Caco-2 (cell line): ENCODE measurements at regions not wholly inside any gene's neighbourhood (a gene's known extent, or its start where the extent isn't known, plus 50 kb on each side); places are given as distances from the start of the nearest gene placed in this dataset.

ENCODE experiments used
- BruUV-seq: library from RNA; stranded (reverse); fragments of 400-500 nt; replicated peaks from 2 replicates; lab custom pipeline; 2021; lab: Mats Ljungman, UMichigan
- CTCF ChIA-PET: fragments of 300-600 bp; sonication (Branson Sonifier 250); formaldehyde crosslinking; loops from one replicate; lab custom pipeline; 2022; ENCODE audit warnings: antibody characterized with exemption; lab: Charles Lee
- POLR2A ChIA-PET: fragments of 300-600 bp; sonication (Branson Sonifier 250); formaldehyde crosslinking; loops from one replicate; lab custom pipeline; 2022; ENCODE audit warnings: antibody characterized with exemption; lab: Charles Lee
- DNase-seq, 2 experiments: peaks; one replicate each; pipeline versions ENCODE4 v3.0.0 to v3.0.0-alpha.2; 2020 to 2022
- H3K27me3 ChIP-seq: replicated peaks from 2 replicates; pipeline ENCODE4 v1.6.0; 2011; ENCODE audit warnings: low read length; ENCODE audit not compliant: control insufficient read depth, insufficient read depth
- H3K36me3 ChIP-seq: 2 replicates; pipeline ENCODE4 v1.5.1; 2011; ENCODE audit warnings: low read length; ENCODE audit not compliant: control insufficient read depth, insufficient read depth
- H3K4me1 ChIP-seq: fragments of 250-450 bp; sonication (Bioruptor Pico); 2 replicates; pipeline ENCODE4 v1.5.1; 2020; ENCODE audit warnings: mild to moderate bottlenecking
- H3K4me3 ChIP-seq: 2 replicates; pipeline ENCODE4 v1.5.1; 2011; ENCODE audit warnings: low read depth, mild to moderate bottlenecking, control low read depth, low read length
- H3K9me3 ChIP-seq: fragments of 250-450 bp; sonication (Bioruptor Pico); 2 replicates; pipeline ENCODE4 v1.5.1; 2020; ENCODE audit warnings: mild to moderate bottlenecking, moderate library complexity
- H3K27ac Mint-ChIP-seq: one replicate; pipeline ENCODE4 v1.8.0; 2022; ENCODE audit warnings: mixed read lengths; ENCODE audit not compliant: unreplicated experiment
- H3K27me3 Mint-ChIP-seq: one replicate; pipeline ENCODE4 v1.8.0; 2022; ENCODE audit warnings: mixed read lengths; ENCODE audit not compliant: insufficient read depth, unreplicated experiment
- H3K36me3 Mint-ChIP-seq: one replicate; pipeline ENCODE4 v1.8.0; 2022; ENCODE audit warnings: mild to moderate bottlenecking, mixed read lengths; ENCODE audit not compliant: insufficient read depth, unreplicated experiment
- H3K4me1 Mint-ChIP-seq: one replicate; pipeline ENCODE4 v1.8.0; 2022; ENCODE audit warnings: low read depth, mixed read lengths; ENCODE audit not compliant: unreplicated experiment
- H3K4me3 Mint-ChIP-seq: one replicate; pipeline ENCODE4 v1.8.0; 2022; ENCODE audit warnings: mild to moderate bottlenecking, moderate library complexity, mixed read lengths; ENCODE audit not compliant: unreplicated experiment
- H3K9me3 Mint-ChIP-seq: one replicate; pipeline ENCODE4 v1.8.0; 2022; ENCODE audit warnings: mixed read lengths; ENCODE audit not compliant: unreplicated experiment
- intact Hi-C: fragments of 100-400 bp; cut with micrococcal nuclease; formaldehyde crosslinking; loops from one replicate; pipeline ENCODE4 v1.10.0; 2022; ENCODE audit not compliant: unreplicated experiment
- TF ChIP-seq, protein P1 (sequence below), 2 experiments: fragments of 200-600 bp in 1 of 2; IDR thresholded peaks; 1 replicate in 1 of 2; 2 replicates in 1 of 2; pipeline versions ENCODE4 v1.5.1 to v1.8.0; 2011 to 2022; ENCODE audit warnings: antibody characterized with exemption in 1 of 2, control low read depth in 1 of 2, inconsistent platforms in 1 of 2, low read depth in 1 of 2, low read length in 1 of 2, mild to moderate bottlenecking in 1 of 2, moderate library complexity in 1 of 2; ENCODE audit not compliant: insufficient read depth in 1 of 2, severe bottlenecking in 1 of 2, unreplicated experiment in 1 of 2

GRCh38 chr12:42807251-42807650, 217.7 kb upstream of the PRICKLE1 start:
- no peak for DNase-seq
- H3K4me1 Mint-ChIP-seq = peaks cover 18% of the 10 kb centered on the region
- CTCF ChIA-PET = no interaction called here
- H3K9me3 Mint-ChIP-seq = no peaks in the 10 kb centered on the region
- Histone ChIP-seq H3K4me3 (no peak overlapping the region), H3K27me3 (no peaks in the 10 kb centered on the region), H3K4me1 (0 out of 2 replicates have a peak, but pooled peaks cover 13% of the 10 kb centered on the region), H3K9me3 (no peaks in the 10 kb centered on the region), H3K36me3 (no peaks in the 10 kb centered on the region)
- no peaks in the 10 kb centered on the region for H3K27me3 Mint-ChIP-seq
- TF ChIP-seq, protein P1, sequence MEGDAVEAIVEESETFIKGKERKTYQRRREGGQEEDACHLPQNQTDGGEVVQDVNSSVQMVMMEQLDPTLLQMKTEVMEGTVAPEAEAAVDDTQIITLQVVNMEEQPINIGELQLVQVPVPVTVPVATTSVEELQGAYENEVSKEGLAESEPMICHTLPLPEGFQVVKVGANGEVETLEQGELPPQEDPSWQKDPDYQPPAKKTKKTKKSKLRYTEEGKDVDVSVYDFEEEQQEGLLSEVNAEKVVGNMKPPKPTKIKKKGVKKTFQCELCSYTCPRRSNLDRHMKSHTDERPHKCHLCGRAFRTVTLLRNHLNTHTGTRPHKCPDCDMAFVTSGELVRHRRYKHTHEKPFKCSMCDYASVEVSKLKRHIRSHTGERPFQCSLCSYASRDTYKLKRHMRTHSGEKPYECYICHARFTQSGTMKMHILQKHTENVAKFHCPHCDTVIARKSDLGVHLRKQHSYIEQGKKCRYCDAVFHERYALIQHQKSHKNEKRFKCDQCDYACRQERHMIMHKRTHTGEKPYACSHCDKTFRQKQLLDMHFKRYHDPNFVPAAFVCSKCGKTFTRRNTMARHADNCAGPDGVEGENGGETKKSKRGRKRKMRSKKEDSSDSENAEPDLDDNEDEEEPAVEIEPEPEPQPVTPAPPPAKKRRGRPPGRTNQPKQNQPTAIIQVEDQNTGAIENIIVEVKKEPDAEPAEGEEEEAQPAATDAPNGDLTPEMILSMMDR (IDR thresholded peaks at IDR 0.05; ENCODE audit: insufficient read depth in 1 of 2, low read depth in 1 of 2, low read length in 1 of 2, severe bottlenecking in 1 of 2, unreplicated experiment in 1 of 2) = no peak
- H3K4me3 Mint-ChIP-seq = no peak overlapping the region
- BruUV-seq = no TSS peak
- POLR2A ChIA-PET = no interaction called here
- no peaks in the 10 kb centered on the region for H3K36me3 Mint-ChIP-seq
- intact Hi-C loops = no loop called here
- H3K27ac Mint-ChIP-seq = no peak overlapping the region

- H3K27ac Mint-ChIP-seq = no peak overlapping the region
- no peak for DNase-seq
- Histone ChIP-seq H3K4me3 (no peak overlapping the region), H3K4me1 (peaks cover 10% of the 10 kb centered on the region; the same call in 1 of the 2 replicates), H3K36me3 (no peaks in the 10 kb centered on the region), H3K27me3 (no peaks in the 10 kb centered on the region), H3K9me3 (no peaks in the 10 kb centered on the region)
- H3K9me3 Mint-ChIP-seq = no peaks in the 10 kb centered on the region
- intact Hi-C loops = no loop called here
- no peak overlapping the region for H3K4me3 Mint-ChIP-seq
- no peaks in the 10 kb centered on the region for H3K36me3 Mint-ChIP-seq
- ChIA-PET CTCF (no interaction called here), POLR2A (no interaction called here)
- no TSS peak for BruUV-seq
- H3K4me1 Mint-ChIP-seq = peaks cover 6% of the 10 kb centered on the region
- H3K27me3 Mint-ChIP-seq = no peaks in the 10 kb centered on the region
- TF ChIP-seq, protein P1 (IDR thresholded peaks at IDR 0.05; ENCODE audit: insufficient read depth in 1 of 2, low read depth in 1 of 2, low read length in 1 of 2, severe bottlenecking in 1 of 2, unreplicated experiment in 1 of 2) = peak in 1 of 2 experiments; percentile 3
Observed at GRCh38 chr12:42804928-42805327, 215.4 kb upstream of the PRICKLE1 start.

- H3K9me3 Mint-ChIP-seq = no peaks in the 10 kb centered on the region
- DNase-seq = no peak
- no peak overlapping the region for H3K27ac Mint-ChIP-seq
- BruUV-seq = no TSS peak
- ChIA-PET POLR2A (no interaction called here), CTCF (no interaction called here)
- intact Hi-C loops = no loop called here
- no peaks in the 10 kb centered on the region for H3K27me3 Mint-ChIP-seq
- Histone ChIP-seq H3K27me3 (no peaks in the 10 kb centered on the region), H3K36me3 (no peaks in the 10 kb centered on the region), H3K4me3 (no peak overlapping the region), H3K4me1 (no peaks in the 10 kb centered on the region; the same call in 1 of the 2 replicates), H3K9me3 (no peaks in the 10 kb centered on the region)
- H3K4me3 Mint-ChIP-seq = no peak overlapping the region
- H3K36me3 Mint-ChIP-seq = no peaks in the 10 kb centered on the region
- TF ChIP-seq, protein P1 (IDR thresholded peaks at IDR 0.05; ENCODE audit: insufficient read depth in 1 of 2, low read depth in 1 of 2, low read length in 1 of 2, severe bottlenecking in 1 of 2, unreplicated experiment in 1 of 2) = no peak
- H3K4me1 Mint-ChIP-seq = peaks cover 7% of the 10 kb centered on the region
Observed at GRCh38 chr12:42802785-42803189, 213.2 kb upstream of the PRICKLE1 start.
